NCI-H187 treated with DMSO at 0.1 percent for 48 hours (cell line): ENCODE measurements at regions not wholly inside any gene's neighbourhood (a gene's known extent, or its start where the extent isn't known, plus 50 kb on each side); places are given as distances from the start of the nearest gene placed in this dataset.

Source experiments
- DNase-seq: peaks from one replicate; lab custom pipeline; 2025; lab: John Stamatoyannopoulos, UW

- no peak for DNase-seq
Measured at GRCh38 chr18:14031053-14031452, 101.2 kb downstream of the ZNF519 start.

DNA sequence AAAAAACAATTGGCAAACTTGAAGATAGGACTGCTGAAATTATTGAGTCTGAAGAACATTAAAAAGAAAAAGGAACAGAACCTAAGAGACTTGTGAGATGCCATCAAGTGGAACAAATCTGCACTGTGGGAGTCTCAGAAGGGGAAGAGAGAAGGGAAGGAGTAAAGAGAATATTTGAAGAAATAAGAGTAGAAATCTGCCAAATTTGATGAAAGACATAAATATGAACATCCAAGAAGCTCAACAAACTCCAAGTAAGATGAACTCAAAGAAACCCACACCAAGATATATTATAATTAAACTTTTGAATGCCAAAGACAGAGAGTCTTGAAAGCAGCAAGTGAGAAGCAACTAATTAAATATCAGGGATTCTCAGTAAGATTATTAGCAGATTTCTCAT, 102.7 kb downstream of the ZNF519 start:
- DNase-seq = no peak

- DNase-seq = no peak
Measured at GRCh38 chr18:14026199-14026598, 106.0 kb downstream of the ZNF519 start.

GRCh38 chr18:14025306-14025940, 106.8 kb downstream of the ZNF519 start:
- no peak for DNase-seq

- DNase-seq = no peak
Measured at GRCh38 chr18:14015416-14015815, 100.1 kb upstream of the MC2R start.

DNA sequence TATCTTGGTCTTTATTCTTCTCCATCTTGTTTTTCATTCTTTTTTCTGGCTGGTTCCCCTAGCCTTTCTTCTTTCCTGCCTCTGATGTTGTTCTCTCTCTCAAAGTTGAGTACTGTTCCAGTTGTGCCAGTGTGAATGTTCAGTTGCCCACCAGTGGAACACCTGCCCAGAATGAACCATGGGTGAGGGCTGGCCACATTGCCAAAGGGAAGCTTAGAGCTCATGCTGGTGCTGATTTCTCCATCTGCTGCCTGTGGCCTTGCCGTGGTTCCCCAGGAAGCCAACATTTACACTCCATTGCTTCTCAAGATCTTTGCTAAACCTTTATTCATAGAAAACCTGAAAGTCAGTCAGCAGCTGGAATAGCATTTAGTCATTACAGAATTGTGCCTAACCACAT, 99.1 kb upstream of the MC2R start:
- DNase-seq = no peak

- DNase-seq = no peak
Measured at GRCh38 chr18:14000884-14001283, 85.5 kb upstream of the MC2R start.

GRCh38 chr18:13999231-13999630, 83.9 kb upstream of the MC2R start:
- DNase-seq = no peak

- DNase-seq = no peak
Measured at GRCh38 chr18:13998571-13998970, 83.2 kb upstream of the MC2R start.

DNA sequence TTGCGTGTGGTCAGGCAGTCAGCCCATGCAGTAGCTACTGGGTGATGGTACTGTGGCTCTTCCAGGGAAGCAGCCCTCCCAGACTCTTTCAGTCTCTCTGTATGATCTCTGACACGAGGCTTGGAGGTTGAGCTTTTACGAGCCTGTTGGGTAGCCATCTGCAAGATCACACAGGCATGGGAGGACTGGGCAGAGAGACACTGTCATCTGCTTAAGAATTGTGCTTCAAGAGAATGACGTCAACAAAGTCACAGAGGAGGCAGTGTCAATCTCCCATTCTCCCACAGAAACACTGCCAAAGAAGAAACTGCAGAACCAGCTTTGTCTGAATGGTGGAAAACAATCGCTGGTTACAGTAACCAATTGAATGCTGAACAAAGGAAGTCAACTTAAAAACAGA, 78.4 kb upstream of the MC2R start:
- DNase-seq = no peak

DNA sequence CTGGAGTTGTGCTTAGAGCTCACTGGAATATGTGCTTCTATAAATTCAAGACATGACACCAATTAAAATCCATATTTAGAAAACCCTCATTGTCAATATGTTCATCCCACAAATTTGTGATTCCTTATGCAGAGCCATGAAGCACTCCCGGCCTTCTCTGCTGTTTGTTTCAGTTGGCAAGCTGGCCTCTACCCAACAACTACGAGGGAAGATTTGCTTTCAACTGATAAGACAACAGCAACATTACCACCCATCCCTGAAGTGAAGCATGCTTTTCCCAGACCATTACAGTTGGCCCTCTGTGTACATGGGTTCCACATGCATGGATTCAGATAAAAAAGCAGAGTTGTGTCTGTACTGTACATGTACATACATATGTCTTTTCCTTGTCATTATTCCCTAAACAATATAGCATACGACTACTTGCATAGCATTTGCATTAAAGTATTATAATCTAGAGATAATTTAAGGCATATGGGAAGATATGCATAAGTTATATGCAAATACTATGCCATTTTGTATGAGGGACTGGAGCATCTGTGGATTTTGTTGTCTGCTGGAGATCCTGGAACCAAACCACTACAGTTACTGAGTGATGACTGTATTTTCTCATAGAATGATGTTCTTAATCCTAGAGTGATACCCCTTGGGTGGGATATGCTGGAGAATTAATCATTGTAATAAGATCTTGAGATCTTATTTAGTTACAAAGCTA, 77.6 kb upstream of the MC2R start:
- no peak for DNase-seq

GRCh38 chr18:13989199-13989598, 73.9 kb upstream of the MC2R start:
- DNase-seq = no peak

DNA sequence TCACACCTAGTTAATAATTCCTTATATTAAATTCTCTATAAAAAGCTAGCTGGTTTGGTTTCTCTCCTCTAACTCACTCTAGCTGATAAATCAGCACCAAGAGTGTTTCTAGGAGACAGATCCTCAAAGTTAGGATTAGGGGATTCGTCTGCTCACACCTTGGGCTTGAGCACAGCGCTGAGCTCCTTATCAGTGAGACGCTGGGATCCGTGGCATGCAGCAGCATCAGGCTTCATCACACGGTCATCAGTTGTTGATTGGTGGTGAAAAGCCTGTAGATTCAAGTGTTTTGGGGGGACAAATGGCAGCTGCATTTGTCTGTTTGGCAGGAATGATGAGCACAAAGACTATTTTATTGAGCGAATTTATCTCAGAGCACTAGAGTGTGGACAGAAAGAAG, 72.6 kb upstream of the MC2R start:
- no peak for DNase-seq

- peak; percentile 51 for DNase-seq
Measured at GRCh38 chr18:13984080-13984479, 68.7 kb upstream of the MC2R start.

- DNase-seq = no peak
Measured at GRCh38 chr18:13983506-13983905, 68.2 kb upstream of the MC2R start.

DNA sequence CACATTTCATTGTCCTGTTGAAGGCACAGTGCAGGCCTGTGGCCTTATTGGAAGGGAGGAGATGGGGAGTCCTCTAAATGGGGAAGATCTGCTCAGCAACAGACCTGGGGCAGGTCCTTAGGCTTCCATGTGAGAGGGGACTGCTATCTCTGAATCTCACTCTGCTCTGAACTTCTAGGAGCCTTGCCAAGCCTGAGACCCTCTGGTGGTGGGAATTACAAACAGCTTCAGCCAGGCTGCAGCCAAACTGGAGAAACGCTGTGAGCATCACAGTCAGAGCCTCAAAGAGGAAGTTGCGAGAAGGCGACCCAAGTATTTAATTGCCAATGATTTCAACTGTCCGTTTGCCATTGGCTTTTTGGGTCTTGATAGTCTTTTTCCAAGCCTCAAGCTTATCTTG, 66.8 kb upstream of the MC2R start:
- DNase-seq = no peak

DNA sequence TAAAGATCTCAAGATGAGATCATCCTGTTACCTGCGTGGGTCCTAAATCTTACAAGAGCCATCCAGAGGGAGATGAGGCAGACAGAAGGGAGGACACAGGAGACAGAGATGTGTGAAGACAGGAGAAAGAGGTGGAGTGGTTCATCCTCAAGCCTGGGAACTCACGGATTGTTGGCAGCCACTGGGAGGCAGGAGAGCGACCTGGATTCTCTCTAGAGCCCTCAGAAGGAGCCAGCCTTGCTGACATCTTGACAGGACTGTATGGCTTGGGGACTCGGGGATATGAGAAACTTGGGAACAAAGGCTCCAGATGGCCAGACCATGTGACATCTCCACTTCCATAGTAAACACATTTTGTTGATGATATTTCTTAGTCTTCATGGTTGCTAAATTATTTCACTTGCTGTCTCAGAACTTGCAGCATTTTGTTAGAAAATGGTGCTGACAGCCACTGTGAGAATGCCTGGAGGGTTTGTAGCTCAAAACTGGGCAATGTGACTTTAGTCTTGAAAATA, 57.8 kb upstream of the MC2R start:
- DNase-seq = no peak
